ENCODE measurements at regions not wholly inside any gene's neighbourhood (a gene's known extent, or its start where the extent isn't known, plus 50 kb on each side); places are given as distances from the start of the nearest gene placed in this dataset.
"Not testable (repeated sequence)": the region's sequence is repeated elsewhere in the genome, so short reads cannot be mapped to it uniquely, and the experiment has no call there.

DNA sequence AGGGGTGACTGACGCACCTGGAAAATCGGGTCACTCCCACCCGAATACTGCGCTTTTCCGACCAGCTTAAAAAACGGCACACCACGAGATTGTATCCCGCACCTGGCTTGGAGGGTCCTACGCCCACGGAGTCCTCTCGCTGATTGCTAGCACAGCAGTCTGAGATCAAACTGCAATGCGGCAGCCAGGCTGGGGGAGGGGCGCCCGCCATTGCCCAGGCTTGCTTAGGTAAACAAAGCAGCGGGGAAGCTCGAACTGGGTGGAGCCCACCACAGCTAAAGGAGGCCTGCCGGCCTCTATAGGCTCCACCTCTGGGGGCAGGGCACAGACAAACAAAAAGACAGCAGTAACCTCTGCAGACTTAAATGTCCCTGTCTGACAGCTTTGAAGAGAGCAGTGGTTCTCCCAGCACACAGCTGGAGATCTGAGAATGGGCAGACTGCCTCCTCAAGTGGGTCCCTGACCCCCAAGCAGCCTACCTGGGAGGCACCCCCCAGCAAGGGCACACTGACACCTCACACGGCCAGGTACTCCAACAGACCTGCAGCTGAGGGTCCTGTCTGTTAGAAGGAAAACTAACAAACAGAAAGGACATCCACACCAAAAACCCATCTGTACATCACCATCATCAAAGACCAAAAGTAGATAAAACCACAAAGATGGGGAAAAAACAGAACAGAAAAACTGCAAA is 714.5 kb upstream of the PITX2 start:
- not testable (repeated sequence) for DNase-seq (ENCODE audit: low read depth in 4 of 4, low spot score in 2 of 4)

- DNase-seq (ENCODE audit: low read depth in 4 of 4, low spot score in 2 of 4) = no peak
Observed at GRCh38 chr4:111359602-111360001, 736.7 kb upstream of the PITX2 start.

- no peak for DNase-seq (ENCODE audit: low read depth in 4 of 4, low spot score in 2 of 4)
Observed at GRCh38 chr4:111360906-111361305, 738.0 kb upstream of the PITX2 start.

- no peak for DNase-seq (ENCODE audit: low read depth in 4 of 4, low spot score in 2 of 4)
Observed at GRCh38 chr4:111362941-111363361, 740.1 kb upstream of the PITX2 start.

- not testable (repeated sequence) for DNase-seq (ENCODE audit: low read depth in 4 of 4, low spot score in 2 of 4)
Observed at GRCh38 chr4:111377880-111378279, 755.0 kb upstream of the PITX2 start.

- DNase-seq (ENCODE audit: low read depth in 4 of 4, low spot score in 2 of 4) = no peak
Observed at GRCh38 chr4:111388561-111388960, 756.7 kb upstream of the FAM241A start.

DNA sequence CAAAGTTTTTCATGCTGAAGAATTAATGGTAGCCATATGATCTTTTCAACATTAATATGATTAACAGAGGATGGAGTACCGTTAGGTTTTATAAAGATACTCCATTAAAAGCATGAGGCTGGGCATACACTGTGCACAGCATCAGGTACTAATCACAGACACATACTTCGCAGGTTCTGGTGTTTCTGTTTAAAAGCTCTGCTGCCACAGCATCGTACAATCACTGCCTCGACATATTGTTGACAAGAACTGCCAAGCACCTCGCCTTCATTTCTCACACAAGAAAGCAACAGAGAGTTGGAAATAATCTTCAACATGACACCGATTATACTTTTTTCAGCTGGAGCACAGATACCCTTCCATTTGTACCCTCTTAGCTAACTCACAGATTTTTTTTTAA is 753.4 kb upstream of the FAM241A start:
- DNase-seq (ENCODE audit: low read depth in 4 of 4, low spot score in 2 of 4) = no peak

DNA sequence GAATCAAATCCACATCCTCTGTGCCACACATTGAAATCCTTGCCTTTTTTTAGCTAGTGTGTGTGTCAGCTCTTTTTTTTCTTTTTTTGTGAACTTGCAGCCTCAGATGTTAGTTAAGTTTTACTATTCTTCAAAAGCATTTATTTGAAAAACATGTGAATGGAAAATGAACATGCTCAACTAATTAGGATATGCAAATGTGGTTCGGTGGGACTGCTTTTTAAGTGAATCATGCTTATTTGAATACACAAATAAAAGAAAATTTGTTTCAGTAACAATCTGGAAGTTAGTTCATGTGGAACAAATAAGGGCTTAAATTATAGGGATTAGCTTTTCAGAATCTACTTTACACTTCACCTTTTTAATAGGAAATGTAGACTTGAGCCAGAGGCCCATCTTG is 751.5 kb upstream of the FAM241A start:
- no peak for DNase-seq (ENCODE audit: low read depth in 4 of 4, low spot score in 2 of 4)

DNA sequence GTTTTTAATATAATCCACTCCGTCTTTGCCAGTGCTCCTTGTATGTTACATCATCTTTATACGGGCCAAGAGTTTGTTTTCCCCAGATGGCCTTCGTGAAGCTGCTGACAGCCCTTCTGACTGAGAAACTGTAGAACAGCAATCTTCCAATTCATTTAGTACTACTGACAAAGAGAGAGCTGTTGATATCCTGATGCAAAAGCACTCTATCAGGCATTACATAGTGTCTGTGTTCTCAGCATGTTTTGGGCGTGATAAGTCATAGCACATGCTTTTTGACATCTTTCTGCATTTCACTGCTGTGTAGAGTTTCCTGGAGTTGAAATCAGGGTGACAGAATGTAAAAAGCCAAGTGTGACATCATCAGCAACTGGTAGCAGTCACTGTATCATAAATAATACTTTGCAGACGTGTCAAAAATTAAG is 746.3 kb upstream of the FAM241A start:
- no peak for DNase-seq (ENCODE audit: low read depth in 4 of 4, low spot score in 2 of 4)

- DNase-seq (ENCODE audit: low read depth in 4 of 4, low spot score in 2 of 4) = peak in 1 of 4 donors; percentile 19
Observed at GRCh38 chr4:111399623-111400022, 745.6 kb upstream of the FAM241A start.

- no peak for DNase-seq (ENCODE audit: low read depth in 4 of 4, low spot score in 2 of 4)
Observed at GRCh38 chr4:111400741-111401140, 744.5 kb upstream of the FAM241A start.

DNA sequence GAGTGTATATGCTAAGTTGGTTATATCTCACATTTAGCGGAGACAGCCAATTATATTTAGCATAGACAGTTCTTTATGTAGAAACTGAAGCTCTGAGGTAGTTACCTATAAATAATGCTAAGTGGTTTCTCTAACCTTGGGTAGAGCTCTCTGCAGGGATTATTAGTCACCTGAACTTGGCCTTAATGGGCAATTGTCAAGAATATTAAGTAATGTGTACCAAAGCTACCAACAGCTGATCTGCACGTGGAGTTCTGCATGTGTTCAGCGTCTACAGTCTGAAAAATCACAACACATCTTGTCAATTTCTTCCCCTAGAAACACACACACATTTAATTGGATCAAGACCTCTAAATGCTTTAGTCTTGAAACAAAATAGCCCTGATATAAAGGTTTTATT is 740.6 kb upstream of the FAM241A start:
- DNase-seq (ENCODE audit: low read depth in 4 of 4, low spot score in 2 of 4) = no peak

DNA sequence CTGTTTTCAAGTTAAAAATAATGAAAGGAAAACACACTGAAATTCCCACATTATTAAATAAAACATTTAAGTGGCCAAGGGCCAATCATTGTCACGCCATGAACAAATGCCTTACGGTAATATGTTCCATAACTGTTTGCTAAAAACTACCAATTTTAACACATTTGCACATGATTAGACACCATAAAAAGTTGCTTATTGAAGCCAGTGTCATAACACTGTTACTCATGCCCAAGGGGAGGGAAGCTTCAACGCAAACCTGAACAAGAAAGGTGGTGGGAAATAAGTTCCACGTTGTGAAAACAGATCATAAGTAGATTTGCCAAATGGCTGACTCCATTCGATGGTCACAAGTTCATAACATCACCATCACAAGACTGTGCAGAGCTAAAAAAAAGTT is 739.3 kb upstream of the FAM241A start:
- no peak for DNase-seq (ENCODE audit: low read depth in 4 of 4, low spot score in 2 of 4)

GRCh38 chr4:111410571-111410970 is 734.7 kb upstream of the FAM241A start:
- DNase-seq (ENCODE audit: low read depth in 4 of 4, low spot score in 2 of 4) = no peak

DNA sequence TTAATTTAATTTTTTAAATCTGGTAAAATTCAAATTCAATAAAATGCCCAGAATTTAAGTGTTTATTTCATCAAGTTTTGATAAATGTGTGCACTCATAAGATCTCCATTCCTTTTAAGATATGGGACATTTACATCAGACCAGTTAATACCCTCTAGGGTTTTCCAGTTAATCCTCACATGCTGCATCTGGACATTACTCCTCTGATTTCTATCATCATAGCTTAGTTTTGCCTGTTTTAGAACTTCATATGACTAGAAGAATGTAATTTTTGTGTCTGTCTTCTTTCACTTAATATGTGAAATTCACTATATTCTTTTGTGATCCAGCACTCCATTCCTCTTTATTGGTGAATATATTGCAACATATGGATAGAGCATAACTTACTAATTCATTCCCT is 727.7 kb upstream of the FAM241A start:
- DNase-seq (ENCODE audit: low read depth in 4 of 4, low spot score in 2 of 4) = no peak

- DNase-seq (ENCODE audit: low read depth in 4 of 4, low spot score in 2 of 4) = no peak
Observed at GRCh38 chr4:111433441-111433840, 711.8 kb upstream of the FAM241A start.

DNA sequence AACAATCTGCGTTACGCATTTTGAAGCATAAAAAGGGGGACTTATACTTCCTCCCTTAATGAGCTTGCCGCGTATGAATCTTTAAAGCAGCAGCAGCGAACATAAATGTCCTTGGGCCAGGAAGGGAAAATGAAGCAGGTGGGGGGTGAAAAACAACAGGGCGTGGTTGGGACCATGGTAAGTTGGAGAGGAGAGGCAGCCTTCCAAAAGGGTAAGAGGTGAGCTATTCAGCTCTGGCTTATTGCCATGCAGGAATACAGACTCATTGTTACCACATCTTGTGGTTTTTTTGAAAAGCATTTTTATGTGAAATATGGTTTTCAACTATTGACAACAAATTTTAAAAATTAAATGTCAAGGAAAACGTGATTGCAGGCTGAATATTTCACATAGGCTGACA is 710.7 kb upstream of the FAM241A start:
- DNase-seq (ENCODE audit: low read depth in 4 of 4, low spot score in 2 of 4) = no peak

DNA sequence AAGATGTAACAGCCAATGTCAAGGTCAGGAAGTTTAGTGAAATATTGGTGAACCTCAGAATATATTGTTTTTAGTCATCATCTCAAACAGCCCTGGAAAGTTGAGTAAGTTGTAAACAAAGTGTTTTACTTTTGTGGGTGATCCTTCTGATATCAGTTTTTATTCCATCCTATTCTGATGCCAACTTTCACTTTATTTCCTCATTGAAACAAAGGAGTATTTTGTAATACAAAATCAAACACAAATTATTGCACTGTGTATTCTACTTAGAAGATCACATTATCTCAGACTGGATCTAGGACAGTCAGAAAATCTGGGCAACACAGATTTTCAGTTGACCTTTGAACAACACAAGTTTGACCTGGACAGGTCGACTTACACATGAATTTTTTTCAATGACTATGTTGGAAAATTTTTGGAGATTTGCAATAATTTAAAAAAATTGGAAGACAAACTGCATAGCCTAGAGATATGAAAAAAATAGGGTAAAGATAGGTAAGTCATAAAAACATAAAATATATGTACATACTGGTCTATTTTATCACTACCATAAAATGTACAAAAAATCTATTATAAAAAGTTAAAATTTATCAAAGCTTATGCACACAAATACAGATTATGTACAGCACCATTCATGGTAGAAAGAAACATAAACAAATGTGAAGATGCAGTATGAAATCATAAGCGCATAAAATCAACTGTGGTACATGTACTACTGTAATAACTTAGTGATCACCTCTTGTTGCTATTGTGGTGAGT is 709.1 kb upstream of the FAM241A start:
- no peak for DNase-seq (ENCODE audit: low read depth in 4 of 4, low spot score in 2 of 4)

- no peak for DNase-seq (ENCODE audit: low read depth in 4 of 4, low spot score in 2 of 4)
Observed at GRCh38 chr4:111441687-111442086, 703.6 kb upstream of the FAM241A start.

DNA sequence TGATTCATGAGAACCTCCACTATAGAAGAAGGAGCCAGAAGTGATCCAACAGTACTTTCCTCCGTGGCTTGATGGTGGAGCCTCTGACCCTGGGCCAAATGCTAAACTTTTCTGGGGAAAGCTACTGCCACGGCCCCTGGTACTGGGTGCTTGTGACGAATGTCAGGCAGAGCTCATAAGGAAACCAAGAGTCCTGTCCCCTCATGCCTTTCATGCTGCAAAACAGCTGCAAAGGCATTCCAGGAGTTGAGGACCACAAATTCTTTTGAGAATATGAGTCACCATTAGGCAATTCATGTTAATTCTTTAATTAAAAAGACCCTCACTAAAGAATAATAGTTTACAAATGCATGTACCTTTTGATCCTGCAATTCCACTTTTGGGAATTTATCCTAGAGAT is 700.4 kb upstream of the FAM241A start:
- DNase-seq (ENCODE audit: low read depth in 4 of 4, low spot score in 2 of 4) = not testable (repeated sequence)

DNA sequence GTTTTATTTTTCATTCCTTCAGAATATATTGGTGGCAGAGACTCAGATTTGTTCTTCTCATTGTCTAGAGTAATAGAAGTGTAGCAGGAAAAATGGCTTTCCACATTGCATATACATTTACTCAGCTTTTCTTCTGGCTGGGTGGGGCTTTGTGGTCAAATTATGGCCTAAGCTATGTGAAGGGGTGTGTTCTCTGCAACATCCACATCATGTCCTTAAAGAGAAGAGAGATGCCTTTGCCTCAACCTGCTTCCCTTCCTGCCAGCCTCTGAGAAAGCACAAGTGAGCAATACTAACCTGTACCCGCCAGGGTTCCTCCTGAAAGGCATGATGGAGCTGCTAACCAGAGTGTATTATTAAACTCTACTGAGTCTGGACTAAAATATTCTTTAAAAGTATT is 695.6 kb upstream of the FAM241A start:
- no peak for DNase-seq (ENCODE audit: low read depth in 4 of 4, low spot score in 2 of 4)

DNA sequence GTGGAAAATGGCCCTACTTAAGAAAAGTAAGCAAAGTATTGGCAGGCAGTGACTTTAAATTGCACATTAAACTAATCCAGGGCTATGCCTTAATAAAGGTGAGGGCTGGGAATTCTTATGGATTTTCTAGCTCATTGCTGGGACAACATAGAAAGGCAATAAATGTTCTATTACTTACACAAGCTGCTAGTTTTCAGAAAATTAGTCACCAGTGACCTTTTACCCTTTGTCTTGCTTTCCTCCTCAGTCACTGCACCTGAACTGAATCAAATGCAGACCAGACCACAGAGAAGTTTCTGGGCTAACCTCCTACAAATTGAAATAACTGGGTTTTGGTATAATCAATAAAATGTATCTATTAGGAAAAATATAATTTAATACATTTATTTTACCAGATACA is 694.4 kb upstream of the FAM241A start:
- no peak for DNase-seq (ENCODE audit: low read depth in 4 of 4, low spot score in 2 of 4)

All from left renal cortex interstitium (tissue), 4 donors.